GM19372 (cell line): ENCODE measurements at regions not wholly inside any gene's neighbourhood (a gene's known extent, or its start where the extent isn't known, plus 50 kb on each side); places are given as distances from the start of the nearest gene placed in this dataset.

Source experiments
- ATAC-seq: cut with Tn5 transposase; IDR thresholded peaks from one replicate; pipeline ENCODE4 v1.9.1; 2021; ENCODE audit warnings: mild to moderate bottlenecking, low read depth, moderate library complexity; ENCODE audit not compliant: unreplicated experiment

GRCh38 chrX:38886112-38886511 lies 84.9 kb downstream of the MID1IP1 start:
- ATAC-seq: no peak

GRCh38 chrX:38887222-38887621 lies 86.0 kb downstream of the MID1IP1 start:
- ATAC-seq: no peak

- no peak for ATAC-seq
Observed at GRCh38 chrX:38890326-38890725, 89.1 kb downstream of the MID1IP1 start.

GRCh38 chrX:38890963-38891362 lies 89.7 kb downstream of the MID1IP1 start:
- ATAC-seq: no peak

GRCh38 chrX:38891641-38892413 lies 90.6 kb downstream of the MID1IP1 start:
- no peak for ATAC-seq

GRCh38 chrX:38893441-38893840 lies 92.2 kb downstream of the MID1IP1 start:
- no peak for ATAC-seq

GRCh38 chrX:38895775-38896174 lies 94.5 kb downstream of the MID1IP1 start:
- no peak for ATAC-seq

- ATAC-seq: no peak
Observed at GRCh38 chrX:38896724-38897298, 95.6 kb downstream of the MID1IP1 start.

GRCh38 chrX:38898261-38898660 lies 97.0 kb downstream of the MID1IP1 start:
- no peak for ATAC-seq

GRCh38 chrX:38899650-38900049 lies 98.4 kb downstream of the MID1IP1 start:
- no peak for ATAC-seq

GRCh38 chrX:38900719-38901118 lies 99.5 kb downstream of the MID1IP1 start:
- ATAC-seq: no peak

GRCh38 chrX:38902972-38903492 lies 101.8 kb downstream of the MID1IP1 start:
- ATAC-seq: no peak

- no peak for ATAC-seq
Observed at GRCh38 chrX:38916801-38917200, 115.5 kb downstream of the MID1IP1 start.

- no peak for ATAC-seq
Observed at GRCh38 chrX:38917954-38918353, 116.7 kb downstream of the MID1IP1 start.

- ATAC-seq: no peak
Observed at GRCh38 chrX:38919202-38919601, 117.9 kb downstream of the MID1IP1 start.

GRCh38 chrX:38919853-38920528 lies 118.7 kb downstream of the MID1IP1 start:
- ATAC-seq: no peak

- no peak for ATAC-seq
Observed at GRCh38 chrX:38923451-38923969, 122.3 kb downstream of the MID1IP1 start.

GRCh38 chrX:38927592-38927991 lies 126.3 kb downstream of the MID1IP1 start:
- ATAC-seq: no peak

- ATAC-seq: no peak
Observed at GRCh38 chrX:38929966-38930421, 128.7 kb downstream of the MID1IP1 start.

GRCh38 chrX:38930474-38930873 lies 129.2 kb downstream of the MID1IP1 start:
- ATAC-seq: no peak

GRCh38 chrX:38935561-38935960 lies 134.3 kb downstream of the MID1IP1 start:
- no peak for ATAC-seq
